Bronchial epithelial cell (primary cell): ENCODE measurements at regions not wholly inside any gene's neighbourhood (a gene's known extent, or its start where the extent isn't known, plus 50 kb on each side); places are given as distances from the start of the nearest gene placed in this dataset.

Experiments used
- DNase-seq: peaks from one replicate; pipeline ENCODE4 v3.0.0-alpha.2; 2010; ENCODE audit warnings: low read depth
- FAIRE-seq: peaks from 2 replicates; lab custom pipeline; 2011; peaks lifted over from hg19 to GRCh38; lab: Jason Lieb, UNC
- H3K27me3 ChIP-seq: 2 replicates; pipeline ENCODE4 v1.5.1; 2011; ENCODE audit warnings: low read length; ENCODE audit not compliant: control insufficient read depth, insufficient read depth
- H3K36me3 ChIP-seq: 2 replicates; pipeline ENCODE4 v1.5.1; 2011; ENCODE audit warnings: low read length; ENCODE audit not compliant: control insufficient read depth, insufficient read depth
- H3K4me3 ChIP-seq: 2 replicates; pipeline ENCODE4 v1.5.1; 2011; ENCODE audit warnings: mild to moderate bottlenecking, low read depth, low read length, control low read depth
- TF ChIP-seq, protein P1 (sequence below): IDR thresholded peaks from 2 replicates; pipeline ENCODE4 v1.5.1; 2011; ENCODE audit warnings: mild to moderate bottlenecking, moderate library complexity, low read length, control low read depth, inconsistent platforms; ENCODE audit not compliant: insufficient read depth, severe bottlenecking

DNA sequence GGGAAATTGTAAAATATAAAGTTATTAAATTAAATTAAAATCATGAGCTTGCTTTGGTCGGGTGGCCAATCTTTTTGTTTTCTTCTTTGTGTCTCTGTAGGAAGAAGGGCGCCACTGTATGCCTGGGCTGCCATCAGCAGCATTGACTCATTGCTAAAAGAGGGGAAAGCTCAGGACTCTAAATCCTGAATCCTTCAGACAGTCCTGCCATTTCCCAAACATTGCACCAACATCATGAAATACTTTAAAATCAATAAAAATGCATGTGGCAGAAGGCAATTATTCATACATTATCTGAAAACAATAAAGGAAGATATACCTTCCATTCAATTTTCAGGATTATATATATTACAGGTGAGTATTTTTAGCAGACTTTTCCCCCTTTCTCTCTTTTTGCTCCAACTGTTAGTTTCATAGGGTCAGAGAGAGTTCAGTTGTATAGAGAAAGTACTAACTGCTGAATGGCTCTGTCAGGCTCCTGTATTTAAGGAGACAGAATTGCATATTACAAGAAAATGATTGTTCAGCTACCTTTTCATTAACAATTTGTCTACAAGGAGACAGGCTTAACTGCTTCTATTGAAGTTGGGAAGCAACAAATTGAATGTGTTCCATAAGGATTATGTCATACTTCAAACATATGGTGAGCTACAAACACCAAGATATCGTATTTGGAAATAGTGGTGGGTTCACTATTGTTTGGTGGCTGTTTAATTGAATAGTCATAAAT, 95.7 kb downstream of the ATPSCKMT start:
- no peak overlapping the region for H3K4me3 ChIP-seq
- H3K36me3 ChIP-seq: no peaks in the 10 kb centered on the region
- DNase-seq: no peak
- no peaks in the 10 kb centered on the region for H3K27me3 ChIP-seq
- TF ChIP-seq, protein P1, sequence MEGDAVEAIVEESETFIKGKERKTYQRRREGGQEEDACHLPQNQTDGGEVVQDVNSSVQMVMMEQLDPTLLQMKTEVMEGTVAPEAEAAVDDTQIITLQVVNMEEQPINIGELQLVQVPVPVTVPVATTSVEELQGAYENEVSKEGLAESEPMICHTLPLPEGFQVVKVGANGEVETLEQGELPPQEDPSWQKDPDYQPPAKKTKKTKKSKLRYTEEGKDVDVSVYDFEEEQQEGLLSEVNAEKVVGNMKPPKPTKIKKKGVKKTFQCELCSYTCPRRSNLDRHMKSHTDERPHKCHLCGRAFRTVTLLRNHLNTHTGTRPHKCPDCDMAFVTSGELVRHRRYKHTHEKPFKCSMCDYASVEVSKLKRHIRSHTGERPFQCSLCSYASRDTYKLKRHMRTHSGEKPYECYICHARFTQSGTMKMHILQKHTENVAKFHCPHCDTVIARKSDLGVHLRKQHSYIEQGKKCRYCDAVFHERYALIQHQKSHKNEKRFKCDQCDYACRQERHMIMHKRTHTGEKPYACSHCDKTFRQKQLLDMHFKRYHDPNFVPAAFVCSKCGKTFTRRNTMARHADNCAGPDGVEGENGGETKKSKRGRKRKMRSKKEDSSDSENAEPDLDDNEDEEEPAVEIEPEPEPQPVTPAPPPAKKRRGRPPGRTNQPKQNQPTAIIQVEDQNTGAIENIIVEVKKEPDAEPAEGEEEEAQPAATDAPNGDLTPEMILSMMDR: no peak
- FAIRE-seq: no peak

DNA sequence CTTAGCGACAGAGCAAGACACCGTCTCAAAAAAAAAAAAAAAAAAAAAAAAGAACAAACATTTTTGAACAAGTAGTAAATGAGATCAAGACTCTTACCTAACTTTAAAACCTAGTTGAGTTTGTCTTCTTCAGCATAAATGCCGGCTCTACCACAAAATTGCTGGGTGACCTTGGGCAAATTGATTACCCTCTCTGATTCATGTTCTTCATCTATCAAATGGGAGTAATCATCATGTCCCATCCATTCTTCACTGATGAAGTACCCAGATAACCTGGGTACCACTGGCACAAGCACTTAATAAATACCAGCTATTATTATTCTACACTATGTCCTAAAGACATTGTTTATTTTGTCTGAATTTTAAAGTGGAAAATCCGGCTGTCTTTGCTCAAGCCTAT, 96.3 kb downstream of the ATPSCKMT start:
- DNase-seq: no peak
- Histone ChIP-seq H3K36me3 (no peaks in the 10 kb centered on the region), H3K27me3 (no peaks in the 10 kb centered on the region), H3K4me3 (no peak overlapping the region)
- TF ChIP-seq, protein P1: no peak
- no peak for FAIRE-seq

DNA sequence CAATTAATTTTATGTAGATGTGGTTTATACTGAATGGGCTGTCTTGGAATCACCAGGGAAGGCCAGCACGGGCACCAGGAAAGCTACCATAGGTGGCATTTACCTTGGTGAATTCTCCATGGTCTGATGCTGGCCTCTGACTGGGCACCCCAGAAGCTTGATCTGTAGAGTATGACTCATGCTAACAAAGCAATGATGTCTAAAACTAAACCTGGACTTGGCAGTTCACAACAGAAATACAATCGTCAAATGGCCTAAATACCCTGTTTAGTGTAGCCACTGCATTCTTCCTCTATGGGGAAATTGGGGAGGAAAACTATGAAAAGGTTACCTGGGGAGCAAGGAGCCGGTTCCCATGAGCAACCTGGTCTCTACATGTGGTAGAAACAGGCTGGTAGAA, 98.0 kb downstream of the ATPSCKMT start:
- FAIRE-seq (no peak), DNase-seq (peak; percentile 5)
- TF ChIP-seq, protein P1: no peak
- Histone ChIP-seq H3K4me3 (no peak overlapping the region), H3K27me3 (no peaks in the 10 kb centered on the region), H3K36me3 (no peaks in the 10 kb centered on the region)

DNA sequence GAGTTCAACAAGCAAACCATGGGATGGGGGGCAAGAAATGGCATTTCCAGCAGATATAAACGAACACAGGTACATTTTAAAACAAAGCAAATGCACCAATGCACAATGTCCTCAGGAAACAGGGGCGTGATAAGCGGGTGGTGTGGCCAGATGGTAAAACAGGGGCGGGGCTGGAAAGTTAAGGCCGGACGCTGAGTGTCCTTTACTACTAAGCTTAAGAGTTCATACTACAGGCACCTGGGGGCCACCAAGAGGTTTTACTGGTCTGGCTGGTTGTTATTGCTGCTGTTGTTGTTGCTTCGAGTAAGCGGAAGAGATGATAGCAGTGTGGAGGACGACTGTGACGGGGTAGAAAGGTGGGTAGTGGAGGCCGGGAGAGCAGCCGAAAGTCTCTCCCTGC, 99.8 kb downstream of the ATPSCKMT start:
- DNase-seq: no peak
- TF ChIP-seq, protein P1: no peak

DNA sequence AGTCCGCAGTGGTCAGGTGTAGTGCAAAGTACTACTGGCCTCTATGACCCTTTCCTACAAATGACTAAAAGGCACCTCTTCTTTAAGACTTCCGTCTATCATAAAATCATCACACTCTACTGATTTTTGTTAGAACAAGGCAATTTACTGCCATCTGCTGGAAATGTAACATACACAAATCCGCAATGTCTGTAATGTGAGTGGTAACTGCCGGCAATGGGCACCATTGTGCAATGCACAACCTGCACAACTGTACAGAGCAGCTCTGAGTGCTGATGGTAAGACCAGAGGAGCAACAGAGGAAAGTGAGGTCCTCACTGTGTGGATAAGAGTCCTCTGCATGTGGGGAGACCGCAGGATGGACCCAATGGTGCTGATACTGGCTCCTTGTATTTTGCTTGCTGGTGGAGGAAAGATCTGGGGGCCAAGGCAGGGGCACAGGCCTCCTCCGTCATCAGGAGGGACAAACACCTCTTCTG, 103.7 kb downstream of the ATPSCKMT start:
- no peak overlapping the region for H3K4me3 ChIP-seq
- FAIRE-seq: no peak
- TF ChIP-seq, protein P1: no peak
- DNase-seq: peak; percentile 39
- no peaks in the 10 kb centered on the region for H3K36me3 ChIP-seq
- H3K27me3 ChIP-seq: no peaks in the 10 kb centered on the region

More for the DNA sequence above, 99.8 kb downstream of the ATPSCKMT start:
- H3K27me3 ChIP-seq: no peaks in the 10 kb centered on the region
- no peak overlapping the region for H3K4me3 ChIP-seq
- no peaks in the 10 kb centered on the region for H3K36me3 ChIP-seq
- no peak for FAIRE-seq
